MCF 10A (cell line): ENCODE measurements at regions not wholly inside any gene's neighbourhood (a gene's known extent, or its start where the extent isn't known, plus 50 kb on each side); places are given as distances from the start of the nearest gene placed in this dataset.

Experiments
- BruUV-seq: library from RNA; stranded (reverse); fragments of 400-500 nt; replicated peaks from 2 replicates; lab custom pipeline; 2021; lab: Mats Ljungman, UMichigan
- CTCF ChIA-PET: fragments of 300-600 bp; sonication (Branson Sonifier 250); formaldehyde crosslinking; extraction: SDS; loops from one replicate; lab custom pipeline; 2021; ENCODE audit warnings: antibody characterized with exemption, inconsistent platforms; lab: Yijun Ruan, JAX
- POLR2A ChIA-PET: fragments of 300-600, 350-650 bp; sonication (Branson Sonifier 250); formaldehyde crosslinking; extraction: SDS; loops from one replicate; lab custom pipeline; 2020; ENCODE audit warnings: antibody characterized with exemption, inconsistent platforms; lab: Yijun Ruan, JAX
- DNase-seq: peaks from one replicate; pipeline ENCODE4 v3.0.0-alpha.2; 2018; ENCODE audit not compliant: unreplicated experiment
- H3K27ac Mint-ChIP-seq: one replicate; pipeline ENCODE4 v1.8.0; 2022; ENCODE audit warnings: mild to moderate bottlenecking, low read depth, mixed read lengths; ENCODE audit not compliant: unreplicated experiment
- H3K27me3 Mint-ChIP-seq: one replicate; pipeline ENCODE4 v1.8.0; 2022; ENCODE audit warnings: mixed read lengths; ENCODE audit not compliant: insufficient read depth, unreplicated experiment
- H3K36me3 Mint-ChIP-seq: one replicate; pipeline ENCODE4 v1.8.0; 2022; ENCODE audit warnings: mild to moderate bottlenecking, moderate library complexity, mixed read lengths; ENCODE audit not compliant: insufficient read depth, unreplicated experiment
- H3K4me1 Mint-ChIP-seq: one replicate; pipeline ENCODE4 v1.8.0; 2022; ENCODE audit warnings: mixed read lengths; ENCODE audit not compliant: insufficient read depth, unreplicated experiment
- H3K4me3 Mint-ChIP-seq: one replicate; pipeline ENCODE4 v1.8.0; 2022; ENCODE audit warnings: mild to moderate bottlenecking, moderate library complexity, mixed read lengths; ENCODE audit not compliant: unreplicated experiment
- H3K9me3 Mint-ChIP-seq: one replicate; pipeline ENCODE4 v1.8.0; 2022; ENCODE audit warnings: mixed read lengths; ENCODE audit not compliant: unreplicated experiment
- CTCF ChIP-seq: fragments of 200-600 bp; IDR thresholded peaks from one replicate; pipeline ENCODE4 v1.8.0; 2022; ENCODE audit warnings: antibody characterized with exemption, mild to moderate bottlenecking; ENCODE audit not compliant: unreplicated experiment
- intact Hi-C: fragments of 100-400 bp; cut with micrococcal nuclease; formaldehyde crosslinking; loops from 2 replicates; pipeline ENCODE4 v1.14.1; 2022

GRCh38 chr3:96027718-96028117 is 786.7 kb upstream of the EPHA6 start:
- Mint-ChIP-seq H3K9me3 (no peaks in the 10 kb centered on the region), H3K4me3 (no peak overlapping the region), H3K27me3 (no peaks in the 10 kb centered on the region), H3K4me1 (no peaks in the 10 kb centered on the region), H3K27ac (no peak overlapping the region), H3K36me3 (peaks cover 2% of the 10 kb centered on the region)
- BruUV-seq: no TSS peak
- ChIA-PET POLR2A (interaction anchor here (0.7 kb wide), 1 partner anchor 17 kb away, joined by 3 read pairs; no protein-coding TSS in a partner anchor), CTCF (no interaction called here)
- no peak for DNase-seq
- TF ChIP-seq CTCF: no peak
- intact Hi-C loops: no loop called here

GRCh38 chr3:96039632-96040031 is 774.8 kb upstream of the EPHA6 start:
- no peaks in the 10 kb centered on the region for H3K9me3 Mint-ChIP-seq
- no peaks in the 10 kb centered on the region for H3K4me1 Mint-ChIP-seq
- H3K36me3 Mint-ChIP-seq: no peaks in the 10 kb centered on the region
- no peak overlapping the region for H3K27ac Mint-ChIP-seq
- no peak for TF ChIP-seq CTCF
- no peak for DNase-seq
- intact Hi-C loops: no loop called here
- ChIA-PET CTCF (interaction anchor here (0.5 kb wide), 1 partner anchor 976 kb away, joined by 4 read pairs; no protein-coding TSS in a partner anchor), POLR2A (no interaction called here)
- no TSS peak for BruUV-seq
- H3K4me3 Mint-ChIP-seq: no peak overlapping the region
- no peaks in the 10 kb centered on the region for H3K27me3 Mint-ChIP-seq

DNA sequence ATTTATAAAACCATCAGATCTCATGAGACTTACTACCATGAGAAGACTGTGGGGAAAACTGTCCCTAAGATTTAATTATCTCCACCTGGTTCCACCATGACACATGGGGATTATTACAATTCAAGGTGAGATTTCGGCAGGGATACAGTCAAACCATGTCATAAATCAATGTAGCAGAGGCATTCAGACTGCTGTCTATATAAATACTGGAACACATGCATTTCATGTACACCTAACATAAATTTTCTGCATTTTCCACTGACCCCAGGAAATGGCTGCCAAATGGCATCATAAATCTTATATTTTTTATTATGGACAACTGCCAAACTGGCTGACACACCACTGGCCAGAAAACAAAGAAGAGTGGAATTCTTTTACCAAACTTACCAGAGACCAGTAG is 755.1 kb upstream of the EPHA6 start:
- no peak for TF ChIP-seq CTCF
- no TSS peak for BruUV-seq
- POLR2A ChIA-PET: interaction anchor here (0.9 kb wide), 1 partner anchor 13 kb away, joined by 3 read pairs; no protein-coding TSS in a partner anchor
- H3K36me3 Mint-ChIP-seq: no peaks in the 10 kb centered on the region
- no peak for DNase-seq
- H3K4me1 Mint-ChIP-seq: no peaks in the 10 kb centered on the region
- H3K4me3 Mint-ChIP-seq: no peak overlapping the region
- peaks cover 8% of the 10 kb centered on the region for H3K9me3 Mint-ChIP-seq
- intact Hi-C loops: no loop called here
- no peaks in the 10 kb centered on the region for H3K27me3 Mint-ChIP-seq
- H3K27ac Mint-ChIP-seq: no peak overlapping the region
- CTCF ChIA-PET: interaction anchor here (0.6 kb wide), 1 partner anchor 615 kb away, joined by 3 read pairs; no protein-coding TSS in a partner anchor

DNA sequence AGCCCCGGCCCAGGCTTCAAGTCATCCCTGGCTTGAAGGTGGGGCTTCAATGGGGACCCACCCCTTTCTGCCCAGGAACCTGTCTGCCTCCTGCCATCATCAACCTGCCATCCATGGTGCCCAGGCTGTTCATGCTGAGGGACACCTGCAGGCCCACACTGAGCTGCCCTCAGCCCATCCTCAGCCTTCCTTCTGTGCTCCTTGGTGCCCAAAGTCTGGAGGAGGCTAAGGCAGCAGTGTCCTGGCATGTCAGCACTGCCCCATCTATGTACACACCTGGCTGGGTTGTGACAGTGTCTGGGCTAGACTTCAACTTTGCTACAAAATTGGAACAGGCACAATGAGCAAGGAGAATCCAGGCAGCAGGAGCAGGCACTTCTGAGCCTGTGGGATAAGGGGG is 745.3 kb upstream of the EPHA6 start:
- Mint-ChIP-seq H3K36me3 (no peaks in the 10 kb centered on the region), H3K4me3 (no peak overlapping the region), H3K27me3 (no peaks in the 10 kb centered on the region), H3K27ac (no peak overlapping the region), H3K4me1 (peaks cover 17% of the 10 kb centered on the region), H3K9me3 (no peaks in the 10 kb centered on the region)
- DNase-seq: no peak
- no peak for TF ChIP-seq CTCF
- no TSS peak for BruUV-seq
- ChIA-PET POLR2A (no interaction called here), CTCF (no interaction called here)
- intact Hi-C loops: no loop called here
